ENCODE measurements at regions not wholly inside any gene's neighbourhood (a gene's known extent, or its start where the extent isn't known, plus 50 kb on each side); places are given as distances from the start of the nearest gene placed in this dataset.

DNA sequence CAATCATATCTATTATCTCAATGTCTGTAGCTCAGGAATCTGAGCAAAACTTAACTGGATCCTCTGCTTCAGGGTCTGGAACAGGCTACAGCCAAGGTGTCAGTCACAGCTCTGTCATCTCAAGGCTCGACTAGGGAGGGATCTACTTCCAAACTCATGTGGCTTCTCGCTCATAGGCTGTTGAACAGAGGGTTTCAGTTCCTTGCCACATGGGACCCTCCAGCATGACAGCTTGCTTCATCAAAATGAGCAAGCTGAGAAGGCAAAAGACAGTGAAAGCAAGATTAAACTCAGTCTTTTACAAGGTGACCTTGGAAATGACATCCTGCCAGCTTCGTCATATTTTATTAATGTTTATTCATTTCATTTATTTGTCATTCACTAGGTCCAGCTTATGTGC lies 111.7 kb downstream of the GADD45G start:
- no peaks in the 10 kb centered on the region for H3K9me3 ChIP-seq (ENCODE audit: low read length)
- H3K9me2 ChIP-seq (replicated peaks; ENCODE audit: insufficient read depth, low read length), result no peaks in the 10 kb centered on the region
- no peaks in the 10 kb centered on the region for H3K36me3 ChIP-seq (ENCODE audit: insufficient read depth, low read length)
- 0 out of 2 replicates have a peak, but pooled peaks cover 4% of the 10 kb centered on the region for H3K27me3 ChIP-seq (ENCODE audit: low read length)
- no peak overlapping the region for H2AFZ ChIP-seq (ENCODE audit: low read length)
- H3K4me2 ChIP-seq (ENCODE audit: low read depth, low read length, poor library complexity, severe bottlenecking), result no peak overlapping the region
- no peaks in the 10 kb centered on the region for H3K4me1 ChIP-seq (ENCODE audit: low read length)
- H3K27ac ChIP-seq (ENCODE audit: low read length), result no peak overlapping the region
- H3K79me2 ChIP-seq (ENCODE audit: low read length), result no peaks in the 10 kb centered on the region
- no peak for DNase-seq
- no peak overlapping the region for H3K9ac ChIP-seq (ENCODE audit: low read length)
- no peak overlapping the region for H3K4me3 ChIP-seq (ENCODE audit: low read length)
- no peaks in the 10 kb centered on the region for H4K20me1 ChIP-seq (ENCODE audit: insufficient read depth, low read depth, low read length)

GRCh38 chr9:89718176-89718575 lies 113.4 kb downstream of the GADD45G start:
- Histone ChIP-seq H3K4me3 (ENCODE audit: low read length) (no peak overlapping the region), H3K27ac (ENCODE audit: low read length) (no peak overlapping the region), H3K36me3 (ENCODE audit: insufficient read depth, low read length) (no peaks in the 10 kb centered on the region), H3K4me1 (ENCODE audit: low read length) (no peaks in the 10 kb centered on the region), H3K27me3 (ENCODE audit: low read length) (0 out of 2 replicates have a peak, but pooled peaks cover 4% of the 10 kb centered on the region), H3K4me2 (ENCODE audit: low read depth, low read length, poor library complexity, severe bottlenecking) (no peak overlapping the region), H3K79me2 (ENCODE audit: low read length) (no peaks in the 10 kb centered on the region), H4K20me1 (ENCODE audit: insufficient read depth, low read depth, low read length) (no peaks in the 10 kb centered on the region), H3K9me2 (replicated peaks; ENCODE audit: insufficient read depth, low read length) (no peaks in the 10 kb centered on the region), H2AFZ (ENCODE audit: low read length) (no peak overlapping the region), H3K9me3 (ENCODE audit: low read length) (no peaks in the 10 kb centered on the region), H3K9ac (ENCODE audit: low read length) (no peak overlapping the region)
- no peak for DNase-seq

DNA sequence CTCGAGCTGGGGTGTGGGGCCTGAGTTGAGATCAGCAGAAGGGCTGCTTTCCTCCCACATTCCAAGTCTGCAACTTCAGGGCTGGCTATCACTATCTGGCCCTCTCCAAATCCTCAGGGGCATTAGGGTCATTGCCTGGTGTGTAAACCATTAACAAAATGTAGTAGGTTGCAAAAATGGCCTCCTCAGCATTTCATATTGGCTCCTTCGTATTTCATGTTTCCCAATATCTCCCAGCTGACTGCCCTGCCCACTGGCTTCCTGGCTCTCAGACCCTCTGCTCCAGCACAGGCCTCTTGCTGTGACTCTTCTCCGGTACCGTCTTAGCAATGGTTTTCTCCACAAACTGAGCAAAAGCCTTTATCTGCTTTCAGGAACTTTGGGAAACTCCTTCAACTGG lies 113.8 kb downstream of the GADD45G start:
- H3K9ac ChIP-seq (ENCODE audit: low read length), result no peak overlapping the region
- no peak overlapping the region for H3K4me3 ChIP-seq (ENCODE audit: low read length)
- H3K9me3 ChIP-seq (ENCODE audit: low read length), result no peaks in the 10 kb centered on the region
- no peak overlapping the region for H3K27ac ChIP-seq (ENCODE audit: low read length)
- H3K36me3 ChIP-seq (ENCODE audit: insufficient read depth, low read length), result no peaks in the 10 kb centered on the region
- H3K4me2 ChIP-seq (ENCODE audit: low read depth, low read length, poor library complexity, severe bottlenecking), result no peak overlapping the region
- H2AFZ ChIP-seq (ENCODE audit: low read length), result no peak overlapping the region
- H4K20me1 ChIP-seq (ENCODE audit: insufficient read depth, low read depth, low read length), result no peaks in the 10 kb centered on the region
- DNase-seq, result no peak
- no peaks in the 10 kb centered on the region for H3K79me2 ChIP-seq (ENCODE audit: low read length)
- H3K27me3 ChIP-seq (ENCODE audit: low read length), result 0 out of 2 replicates have a peak, but pooled peaks cover 4% of the 10 kb centered on the region
- H3K9me2 ChIP-seq (replicated peaks; ENCODE audit: insufficient read depth, low read length), result no peaks in the 10 kb centered on the region
- H3K4me1 ChIP-seq (ENCODE audit: low read length), result no peaks in the 10 kb centered on the region

DNA sequence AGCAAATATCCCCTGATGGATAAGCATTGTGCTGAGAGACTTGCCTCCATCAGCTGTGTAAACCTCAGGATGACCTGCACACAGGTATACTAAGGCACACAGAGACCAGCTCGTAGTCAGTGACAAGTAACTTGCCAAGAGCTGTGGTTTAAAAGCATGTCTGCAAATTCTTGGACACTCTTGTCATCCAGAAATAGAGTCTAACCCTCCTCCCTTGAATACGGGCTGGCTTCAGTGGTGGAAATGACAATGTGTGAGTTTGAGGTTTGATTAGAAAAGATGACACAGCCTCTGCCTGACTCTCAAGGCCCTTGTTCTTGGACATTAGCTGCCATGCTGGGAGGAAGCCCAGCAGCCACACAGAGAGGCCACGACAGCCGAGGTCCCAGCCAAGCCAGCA lies 114.4 kb downstream of the GADD45G start:
- Histone ChIP-seq H3K4me3 (ENCODE audit: low read length) (no peak overlapping the region), H3K9me2 (replicated peaks; ENCODE audit: insufficient read depth, low read length) (no peaks in the 10 kb centered on the region), H3K9me3 (ENCODE audit: low read length) (no peaks in the 10 kb centered on the region), H2AFZ (ENCODE audit: low read length) (no peak overlapping the region), H4K20me1 (ENCODE audit: insufficient read depth, low read depth, low read length) (no peaks in the 10 kb centered on the region), H3K79me2 (ENCODE audit: low read length) (no peaks in the 10 kb centered on the region), H3K9ac (ENCODE audit: low read length) (no peak overlapping the region), H3K27me3 (ENCODE audit: low read length) (0 out of 2 replicates have a peak, but pooled peaks cover 4% of the 10 kb centered on the region), H3K4me2 (ENCODE audit: low read depth, low read length, poor library complexity, severe bottlenecking) (no peak overlapping the region), H3K27ac (ENCODE audit: low read length) (no peak overlapping the region), H3K36me3 (ENCODE audit: insufficient read depth, low read length) (no peaks in the 10 kb centered on the region), H3K4me1 (ENCODE audit: low read length) (no peaks in the 10 kb centered on the region)
- DNase-seq, result no peak

DNA sequence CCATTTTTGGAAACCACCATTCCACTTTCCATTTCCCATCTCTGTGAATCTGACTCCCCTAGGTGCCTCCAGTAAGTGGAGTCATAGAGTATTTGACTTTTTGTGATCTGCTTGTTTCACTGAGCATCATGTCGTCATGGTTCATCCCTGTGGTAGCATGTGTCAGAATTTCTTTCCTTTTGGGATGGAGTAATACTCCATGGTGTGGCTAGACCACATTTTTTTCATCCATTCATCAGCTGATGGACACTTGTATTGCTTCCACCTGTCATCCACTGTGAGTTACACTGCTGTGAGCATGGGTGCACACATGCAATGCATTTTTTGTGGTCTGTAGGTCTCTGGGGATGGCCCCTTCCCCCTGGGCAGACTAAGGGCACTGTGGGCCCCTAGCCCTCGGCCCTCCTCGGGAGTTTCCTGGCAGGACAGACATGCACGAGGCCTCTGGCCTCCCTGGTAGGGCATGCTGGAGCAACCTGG lies 115.9 kb downstream of the GADD45G start:
- DNase-seq, result no peak
- Histone ChIP-seq H3K79me2 (ENCODE audit: low read length) (no peaks in the 10 kb centered on the region), H3K9me2 (replicated peaks; ENCODE audit: insufficient read depth, low read length) (no peaks in the 10 kb centered on the region), H4K20me1 (ENCODE audit: insufficient read depth, low read depth, low read length) (no peaks in the 10 kb centered on the region), H3K4me3 (ENCODE audit: low read length) (no peak overlapping the region), H3K9ac (ENCODE audit: low read length) (no peak overlapping the region), H3K9me3 (ENCODE audit: low read length) (no peaks in the 10 kb centered on the region), H3K27me3 (ENCODE audit: low read length) (0 out of 2 replicates have a peak, but pooled peaks cover 4% of the 10 kb centered on the region), H3K4me1 (ENCODE audit: low read length) (no peaks in the 10 kb centered on the region), H2AFZ (ENCODE audit: low read length) (no peak overlapping the region), H3K4me2 (ENCODE audit: low read depth, low read length, poor library complexity, severe bottlenecking) (no peak overlapping the region), H3K27ac (ENCODE audit: low read length) (no peak overlapping the region), H3K36me3 (ENCODE audit: insufficient read depth, low read length) (no peaks in the 10 kb centered on the region)

- H2AFZ ChIP-seq (ENCODE audit: low read length), result no peak overlapping the region
- no peaks in the 10 kb centered on the region for H3K4me1 ChIP-seq (ENCODE audit: low read length)
- H3K27ac ChIP-seq (ENCODE audit: low read length), result no peak overlapping the region
- no peaks in the 10 kb centered on the region for H4K20me1 ChIP-seq (ENCODE audit: insufficient read depth, low read depth, low read length)
- no peaks in the 10 kb centered on the region for H3K9me3 ChIP-seq (ENCODE audit: low read length)
- H3K79me2 ChIP-seq (ENCODE audit: low read length), result no peaks in the 10 kb centered on the region
- H3K9me2 ChIP-seq (replicated peaks; ENCODE audit: insufficient read depth, low read length), result no peaks in the 10 kb centered on the region
- H3K4me3 ChIP-seq (ENCODE audit: low read length), result no peak overlapping the region
- DNase-seq, result no peak
- no peak overlapping the region for H3K4me2 ChIP-seq (ENCODE audit: low read depth, low read length, poor library complexity, severe bottlenecking)
- no peak overlapping the region for H3K9ac ChIP-seq (ENCODE audit: low read length)
- no peaks in the 10 kb centered on the region for H3K36me3 ChIP-seq (ENCODE audit: insufficient read depth, low read length)
- 0 out of 2 replicates have a peak, but pooled peaks cover 4% of the 10 kb centered on the region for H3K27me3 ChIP-seq (ENCODE audit: low read length)
Observed at GRCh38 chr9:89721176-89721700, 116.4 kb downstream of the GADD45G start.

DNA sequence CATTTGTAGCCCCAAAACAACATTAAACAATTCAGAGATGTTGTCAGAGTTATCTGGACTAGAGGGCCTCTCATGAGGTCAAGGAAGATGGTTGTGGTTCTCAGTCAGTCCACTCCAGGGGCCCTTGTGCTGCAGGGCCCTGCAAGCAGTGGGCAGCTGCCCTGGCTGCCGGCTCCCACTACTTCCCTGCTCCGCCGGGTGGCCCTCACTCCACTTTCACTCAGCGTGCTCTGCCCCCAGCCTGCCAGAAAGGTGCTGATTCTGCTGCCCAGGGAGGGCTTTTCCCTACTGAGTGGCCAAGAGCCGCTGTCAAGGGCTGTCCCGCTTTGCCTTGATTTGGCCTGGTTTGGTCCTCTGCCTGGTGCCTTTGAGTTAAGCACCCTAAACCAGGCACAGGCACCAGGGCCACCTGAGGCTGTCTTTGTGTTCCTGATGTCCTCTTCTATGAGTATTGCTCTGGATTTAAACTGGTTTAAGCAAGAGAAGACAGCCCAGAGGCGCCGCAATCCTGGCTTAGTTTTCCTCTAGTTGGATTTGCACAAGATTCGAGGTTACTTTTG lies 117.2 kb downstream of the GADD45G start:
- Histone ChIP-seq H4K20me1 (ENCODE audit: insufficient read depth, low read depth, low read length) (no peaks in the 10 kb centered on the region), H3K27ac (ENCODE audit: low read length) (no peak overlapping the region), H2AFZ (ENCODE audit: low read length) (no peak overlapping the region), H3K4me2 (ENCODE audit: low read depth, low read length, poor library complexity, severe bottlenecking) (no peak overlapping the region), H3K79me2 (ENCODE audit: low read length) (no peaks in the 10 kb centered on the region), H3K4me3 (ENCODE audit: low read length) (no peak overlapping the region), H3K9me2 (replicated peaks; ENCODE audit: insufficient read depth, low read length) (no peaks in the 10 kb centered on the region), H3K4me1 (ENCODE audit: low read length) (no peaks in the 10 kb centered on the region), H3K9me3 (ENCODE audit: low read length) (no peaks in the 10 kb centered on the region), H3K36me3 (ENCODE audit: insufficient read depth, low read length) (no peaks in the 10 kb centered on the region), H3K27me3 (ENCODE audit: low read length) (0 out of 2 replicates have a peak, but pooled peaks cover 4% of the 10 kb centered on the region), H3K9ac (ENCODE audit: low read length) (no peak overlapping the region)
- DNase-seq, result no peak

GRCh38 chr9:89722712-89723111 lies 117.9 kb downstream of the GADD45G start:
- Histone ChIP-seq H2AFZ (ENCODE audit: low read length) (no peak overlapping the region), H4K20me1 (ENCODE audit: insufficient read depth, low read depth, low read length) (no peaks in the 10 kb centered on the region), H3K9me2 (replicated peaks; ENCODE audit: insufficient read depth, low read length) (no peaks in the 10 kb centered on the region), H3K9me3 (ENCODE audit: low read length) (no peaks in the 10 kb centered on the region), H3K9ac (ENCODE audit: low read length) (no peak overlapping the region), H3K4me3 (ENCODE audit: low read length) (no peak overlapping the region), H3K27ac (ENCODE audit: low read length) (no peak overlapping the region), H3K79me2 (ENCODE audit: low read length) (no peaks in the 10 kb centered on the region), H3K36me3 (ENCODE audit: insufficient read depth, low read length) (no peaks in the 10 kb centered on the region), H3K27me3 (ENCODE audit: low read length) (0 out of 2 replicates have a peak, but pooled peaks cover 4% of the 10 kb centered on the region), H3K4me2 (ENCODE audit: low read depth, low read length, poor library complexity, severe bottlenecking) (no peak overlapping the region), H3K4me1 (ENCODE audit: low read length) (no peaks in the 10 kb centered on the region)
- no peak for DNase-seq

All from Karpas-422 (cell line).